SK-N-MC (cell line): ENCODE measurements at regions not wholly inside any gene's neighbourhood (a gene's known extent, or its start where the extent isn't known, plus 50 kb on each side); places are given as distances from the start of the nearest gene placed in this dataset.

Experiments
- EZH2 ChIP-seq: fragments of 200-600 bp; sonication (generic); IDR thresholded peaks from one replicate; pipeline ENCODE4 v1.6.1; 2017; ENCODE audit warnings: antibody characterized with exemption
- FOXP2 ChIP-seq: optimal IDR thresholded peaks from 2 replicates; pipeline ENCODE3; 2011; ENCODE audit warnings: mild to moderate bottlenecking, moderate library complexity; ENCODE audit not compliant: insufficient read depth; ENCODE audit errors: extremely low read length, control extremely low read depth
- POLR2AphosphoS5 ChIP-seq: IDR thresholded peaks from 2 replicates; pipeline ENCODE4 v1.6.1; 2012; ENCODE audit warnings: mild to moderate bottlenecking, low read depth, low read length, borderline replicate concordance

DNA sequence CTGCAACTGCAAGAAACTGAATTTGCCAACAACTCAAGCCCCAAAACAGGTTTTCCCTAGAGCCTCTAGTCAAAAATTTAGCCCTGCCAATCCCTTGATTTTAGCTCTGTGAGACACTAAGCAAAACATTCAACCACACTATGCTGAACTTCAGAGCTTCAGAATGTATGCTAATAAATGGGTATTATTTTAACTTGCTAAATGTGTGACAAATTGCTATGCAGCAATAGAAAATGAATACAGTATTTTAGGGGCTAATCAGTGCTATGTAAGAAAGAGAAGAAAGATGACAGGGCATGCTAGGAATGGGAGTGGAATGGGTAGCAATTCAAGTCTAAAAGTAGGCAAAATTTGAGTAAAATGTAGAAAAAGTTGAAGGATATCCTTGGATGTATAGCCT, 223.9 kb upstream of the NOL4 start:
- TF ChIP-seq EZH2: no peak
- no peak for TF ChIP-seq POLR2AphosphoS5
- TF ChIP-seq FOXP2: no peak
